WTC11 (cell line): ENCODE measurements at regions not wholly inside any gene's neighbourhood (a gene's known extent, or its start where the extent isn't known, plus 50 kb on each side); places are given as distances from the start of the nearest gene placed in this dataset.

Experiments
- CREM ChIP-seq: sonication (generic); formaldehyde crosslinking; IDR thresholded peaks from 2 replicates; pipeline ENCODE4 v1.8.1; 2022; ENCODE audit warnings: mild to moderate bottlenecking, missing genetic modification reagents, moderate library complexity
- ETV6 ChIP-seq: sonication (generic); formaldehyde crosslinking; IDR thresholded peaks from 2 replicates; pipeline ENCODE4 v1.8.1; 2022; ENCODE audit warnings: mild to moderate bottlenecking, missing genetic modification reagents
- GTF2I ChIP-seq: fragments of 250-450 bp; sonication (Bioruptor Pico); conservative IDR thresholded peaks from 2 replicates; pipeline ENCODE4 v1.4.0; 2021; ENCODE audit warnings: mild to moderate bottlenecking
- KAT7 ChIP-seq: sonication (generic); formaldehyde crosslinking; IDR thresholded peaks from 2 replicates; pipeline ENCODE4 v1.8.1; 2023; ENCODE audit warnings: missing genetic modification reagents, mild to moderate bottlenecking, borderline replicate concordance
- SMAD4 ChIP-seq: sonication (generic); formaldehyde crosslinking; IDR thresholded peaks from 2 replicates; pipeline ENCODE4 v1.8.0; 2022; ENCODE audit warnings: mild to moderate bottlenecking, missing genetic modification reagents
- TP53 ChIP-seq: sonication (generic); formaldehyde crosslinking; IDR thresholded peaks from 2 replicates; pipeline ENCODE4 v1.8.1; 2023; ENCODE audit warnings: mild to moderate bottlenecking, missing genetic modification reagents
- ZNF263 ChIP-seq: sonication (generic); formaldehyde crosslinking; IDR thresholded peaks from 2 replicates; pipeline ENCODE4 v1.8.1; 2022; ENCODE audit warnings: low read depth, mild to moderate bottlenecking, moderate library complexity, missing genetic modification reagents
- ZNF396 ChIP-seq: fragments of 250-450 bp; sonication (Bioruptor Pico); IDR thresholded peaks from 2 replicates; pipeline ENCODE4 v1.8.0; 2021; ENCODE audit warnings: mild to moderate bottlenecking, moderate library complexity, borderline replicate concordance
- ZNF423 ChIP-seq: fragments of 250-450 bp; sonication (Bioruptor Pico); IDR thresholded peaks from 2 replicates; pipeline ENCODE4 v2.1.2; 2022; ENCODE audit warnings: mild to moderate bottlenecking, moderate library complexity
- ZSCAN18 ChIP-seq: fragments of 250-450 bp; sonication (Bioruptor Pico); IDR thresholded peaks from 2 replicates; pipeline ENCODE4 v2.1.2; 2022; ENCODE audit warnings: mild to moderate bottlenecking, moderate library complexity
- TF ChIP-seq, protein P1 (sequence below): fragments of 200-600 bp; IDR thresholded peaks from 2 replicates; pipeline ENCODE4 v1.8.0; 2022; ENCODE audit warnings: antibody characterized with exemption
- TF ChIP-seq, protein P2 (sequence below): sonication (generic); formaldehyde crosslinking; IDR thresholded peaks from 2 replicates; pipeline ENCODE4 v1.8.1; 2022; ENCODE audit warnings: low read depth, missing genetic modification reagents, borderline replicate concordance
- TF ChIP-seq, protein P3 (sequence below): sonication (generic); formaldehyde crosslinking; IDR thresholded peaks from 2 replicates; pipeline ENCODE4 v1.8.0; 2023; ENCODE audit warnings: missing genetic modification reagents

DNA sequence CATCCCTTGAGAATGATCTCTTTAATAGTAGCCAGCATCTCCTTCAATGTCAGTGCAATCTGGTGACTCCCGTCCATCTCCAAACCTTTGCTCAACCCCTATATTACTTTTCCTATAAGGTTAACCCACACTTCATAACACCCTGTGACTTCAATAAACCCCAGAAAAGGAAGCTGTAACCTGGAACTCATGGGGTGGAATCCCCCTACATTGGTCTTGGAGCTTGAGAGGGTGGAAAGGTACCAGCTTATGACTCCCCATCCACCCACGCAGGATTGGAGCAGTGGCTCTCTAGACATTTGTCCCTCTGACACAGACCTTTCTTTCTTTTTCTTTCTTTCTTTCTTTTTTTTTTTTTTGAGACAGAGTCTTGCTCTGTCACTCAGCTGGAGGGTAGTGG lies 54.7 kb upstream of the ZFR start:
- no peak for TF ChIP-seq KAT7 (CRISPR knock-in tag)
- TF ChIP-seq SMAD4 (CRISPR knock-in tag), result no peak
- TF ChIP-seq, protein P1, sequence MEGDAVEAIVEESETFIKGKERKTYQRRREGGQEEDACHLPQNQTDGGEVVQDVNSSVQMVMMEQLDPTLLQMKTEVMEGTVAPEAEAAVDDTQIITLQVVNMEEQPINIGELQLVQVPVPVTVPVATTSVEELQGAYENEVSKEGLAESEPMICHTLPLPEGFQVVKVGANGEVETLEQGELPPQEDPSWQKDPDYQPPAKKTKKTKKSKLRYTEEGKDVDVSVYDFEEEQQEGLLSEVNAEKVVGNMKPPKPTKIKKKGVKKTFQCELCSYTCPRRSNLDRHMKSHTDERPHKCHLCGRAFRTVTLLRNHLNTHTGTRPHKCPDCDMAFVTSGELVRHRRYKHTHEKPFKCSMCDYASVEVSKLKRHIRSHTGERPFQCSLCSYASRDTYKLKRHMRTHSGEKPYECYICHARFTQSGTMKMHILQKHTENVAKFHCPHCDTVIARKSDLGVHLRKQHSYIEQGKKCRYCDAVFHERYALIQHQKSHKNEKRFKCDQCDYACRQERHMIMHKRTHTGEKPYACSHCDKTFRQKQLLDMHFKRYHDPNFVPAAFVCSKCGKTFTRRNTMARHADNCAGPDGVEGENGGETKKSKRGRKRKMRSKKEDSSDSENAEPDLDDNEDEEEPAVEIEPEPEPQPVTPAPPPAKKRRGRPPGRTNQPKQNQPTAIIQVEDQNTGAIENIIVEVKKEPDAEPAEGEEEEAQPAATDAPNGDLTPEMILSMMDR, result no peak
- no peak for TF ChIP-seq GTF2I (CRISPR knock-in tag)
- no peak for TF ChIP-seq ETV6 (CRISPR knock-in tag)
- TF ChIP-seq ZNF423 (CRISPR knock-in tag), result no peak
- no peak for TF ChIP-seq ZSCAN18
- TF ChIP-seq TP53 (CRISPR knock-in tag), result no peak
- TF ChIP-seq, protein P2, sequence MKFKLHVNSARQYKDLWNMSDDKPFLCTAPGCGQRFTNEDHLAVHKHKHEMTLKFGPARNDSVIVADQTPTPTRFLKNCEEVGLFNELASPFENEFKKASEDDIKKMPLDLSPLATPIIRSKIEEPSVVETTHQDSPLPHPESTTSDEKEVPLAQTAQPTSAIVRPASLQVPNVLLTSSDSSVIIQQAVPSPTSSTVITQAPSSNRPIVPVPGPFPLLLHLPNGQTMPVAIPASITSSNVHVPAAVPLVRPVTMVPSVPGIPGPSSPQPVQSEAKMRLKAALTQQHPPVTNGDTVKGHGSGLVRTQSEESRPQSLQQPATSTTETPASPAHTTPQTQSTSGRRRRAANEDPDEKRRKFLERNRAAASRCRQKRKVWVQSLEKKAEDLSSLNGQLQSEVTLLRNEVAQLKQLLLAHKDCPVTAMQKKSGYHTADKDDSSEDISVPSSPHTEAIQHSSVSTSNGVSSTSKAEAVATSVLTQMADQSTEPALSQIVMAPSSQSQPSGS, result no peak
- TF ChIP-seq, protein P3, sequence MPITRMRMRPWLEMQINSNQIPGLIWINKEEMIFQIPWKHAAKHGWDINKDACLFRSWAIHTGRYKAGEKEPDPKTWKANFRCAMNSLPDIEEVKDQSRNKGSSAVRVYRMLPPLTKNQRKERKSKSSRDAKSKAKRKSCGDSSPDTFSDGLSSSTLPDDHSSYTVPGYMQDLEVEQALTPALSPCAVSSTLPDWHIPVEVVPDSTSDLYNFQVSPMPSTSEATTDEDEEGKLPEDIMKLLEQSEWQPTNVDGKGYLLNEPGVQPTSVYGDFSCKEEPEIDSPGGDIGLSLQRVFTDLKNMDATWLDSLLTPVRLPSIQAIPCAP, result no peak
- no peak for TF ChIP-seq ZNF263 (CRISPR knock-in tag)
- no peak for TF ChIP-seq ZNF396 (CRISPR knock-in tag)
- TF ChIP-seq CREM (CRISPR knock-in tag), result no peak
